WERI-Rb-1 (cell line): ENCODE measurements at regions not wholly inside any gene's neighbourhood (a gene's known extent, or its start where the extent isn't known, plus 50 kb on each side); places are given as distances from the start of the nearest gene placed in this dataset.

ENCODE experiments used
- DNase-seq: peaks from one replicate; pipeline ENCODE4 v3.0.0-alpha.2; 2020
- H3K27ac ChIP-seq: fragments of 250-450 bp; sonication (Bioruptor Pico); 2 replicates; pipeline ENCODE4 v1.5.1; 2020; ENCODE audit warnings: mild to moderate bottlenecking, moderate library complexity
- H3K27me3 ChIP-seq: fragments of 250-450 bp; sonication (Bioruptor Pico); 2 replicates; pipeline ENCODE4 v1.5.1; 2021; ENCODE audit warnings: mild to moderate bottlenecking, low read depth, moderate library complexity; ENCODE audit not compliant: insufficient read depth, severe bottlenecking
- H3K36me3 ChIP-seq: fragments of 250-450 bp; sonication (Bioruptor Pico); 2 replicates; pipeline ENCODE4 v1.5.1; 2020; ENCODE audit warnings: mild to moderate bottlenecking, moderate library complexity
- H3K4me3 ChIP-seq: 2 replicates; pipeline ENCODE4 v1.5.1; 2011; ENCODE audit warnings: low read depth, mild to moderate bottlenecking, control low read depth, low read length
- H3K9me3 ChIP-seq: fragments of 250-450 bp; sonication (Bioruptor Pico); 2 replicates; pipeline ENCODE4 v1.5.1; 2021; ENCODE audit warnings: mild to moderate bottlenecking, moderate library complexity; ENCODE audit not compliant: severe bottlenecking
- CTCF ChIP-seq: IDR thresholded peaks from 2 replicates; pipeline ENCODE4 v1.5.1; 2011; ENCODE audit warnings: low read depth, mild to moderate bottlenecking, control low read depth, inconsistent platforms, low read length

- Histone ChIP-seq H3K27me3 (no peaks in the 10 kb centered on the region), H3K36me3 (no peaks in the 10 kb centered on the region), H3K27ac (no peak overlapping the region), H3K4me3 (no peak overlapping the region), H3K9me3 (no peaks in the 10 kb centered on the region)
- DNase-seq = no peak
- no peak for TF ChIP-seq CTCF
Observed at GRCh38 chr12:19951664-19952063, 416.7 kb upstream of the PDE3A start.

- TF ChIP-seq CTCF = no peak
- no peaks in the 10 kb centered on the region for H3K27me3 ChIP-seq
- H3K9me3 ChIP-seq = no peaks in the 10 kb centered on the region
- no peak overlapping the region for H3K4me3 ChIP-seq
- no peak for DNase-seq
- H3K27ac ChIP-seq = no peak overlapping the region
- no peaks in the 10 kb centered on the region for H3K36me3 ChIP-seq
Observed at GRCh38 chr12:19953734-19954133, 414.6 kb upstream of the PDE3A start.

- no peak overlapping the region for H3K4me3 ChIP-seq
- no peak for DNase-seq
- H3K27me3 ChIP-seq = no peaks in the 10 kb centered on the region
- no peaks in the 10 kb centered on the region for H3K9me3 ChIP-seq
- H3K36me3 ChIP-seq = no peaks in the 10 kb centered on the region
- TF ChIP-seq CTCF = no peak
- no peak overlapping the region for H3K27ac ChIP-seq
Observed at GRCh38 chr12:19954163-19954562, 414.2 kb upstream of the PDE3A start.

GRCh38 chr12:19957308-19958125, 410.8 kb upstream of the PDE3A start:
- Histone ChIP-seq H3K27ac (no peak overlapping the region), H3K27me3 (no peaks in the 10 kb centered on the region), H3K36me3 (no peaks in the 10 kb centered on the region), H3K4me3 (no peak overlapping the region), H3K9me3 (no peaks in the 10 kb centered on the region)
- no peak for DNase-seq
- TF ChIP-seq CTCF = no peak

- Histone ChIP-seq H3K9me3 (no peaks in the 10 kb centered on the region), H3K27ac (no peak overlapping the region), H3K27me3 (no peaks in the 10 kb centered on the region), H3K36me3 (no peaks in the 10 kb centered on the region), H3K4me3 (no peak overlapping the region)
- DNase-seq = no peak
- TF ChIP-seq CTCF = no peak
Observed at GRCh38 chr12:19958389-19958788, 409.9 kb upstream of the PDE3A start.

GRCh38 chr12:19959353-19959752, 409.0 kb upstream of the PDE3A start:
- DNase-seq = no peak
- Histone ChIP-seq H3K9me3 (no peaks in the 10 kb centered on the region), H3K27ac (no peak overlapping the region), H3K27me3 (no peaks in the 10 kb centered on the region), H3K4me3 (no peak overlapping the region), H3K36me3 (no peaks in the 10 kb centered on the region)
- TF ChIP-seq CTCF = no peak
